CD8-positive, alpha-beta memory T cell (primary cell): ENCODE measurements at regions not wholly inside any gene's neighbourhood (a gene's known extent, or its start where the extent isn't known, plus 50 kb on each side); places are given as distances from the start of the nearest gene placed in this dataset.

Experiments used
- CTCF ChIA-PET: fragments of 350-600 bp; sonication (Branson Sonifier 250); formaldehyde crosslinking; loops from one replicate; lab custom pipeline; 2021; ENCODE audit warnings: antibody characterized with exemption; lab: Charles Lee
- POLR2A ChIA-PET: fragments of 350-600 bp; sonication (Branson Sonifier 250); formaldehyde crosslinking; loops from one replicate; lab custom pipeline; 2021; ENCODE audit warnings: antibody characterized with exemption; lab: Charles Lee
- DNase-seq, 5 donors: peaks; one replicate each; pipeline versions ENCODE4 v3.0.0 to v3.0.0-alpha.2; 2020 to 2022; ENCODE audit warnings: mixed read lengths in 1 of 5
- H3K27ac ChIP-seq: one replicate; pipeline ENCODE4 v1.7.0; 2013; ENCODE audit warnings: low read depth, mild to moderate bottlenecking, low read length, moderate library complexity
- H3K27me3 ChIP-seq: 2 replicates; pipeline ENCODE4 v1.7.0; 2013; ENCODE audit warnings: low read length, mild to moderate bottlenecking; ENCODE audit not compliant: insufficient read depth, poor library complexity, severe bottlenecking
- H3K36me3 ChIP-seq: 2 replicates; pipeline ENCODE4 v1.7.0; 2013; ENCODE audit warnings: mild to moderate bottlenecking, low read length, moderate library complexity; ENCODE audit not compliant: insufficient read depth
- H3K4me1 ChIP-seq: 2 replicates; pipeline ENCODE4 v1.7.0; 2013; ENCODE audit warnings: mild to moderate bottlenecking, low read length, moderate library complexity; ENCODE audit not compliant: insufficient read depth
- H3K4me3 ChIP-seq: 2 replicates; pipeline ENCODE4 v1.7.0; 2013; ENCODE audit warnings: mild to moderate bottlenecking, low read length
- H3K9me3 ChIP-seq: 2 replicates; pipeline ENCODE4 v1.7.0; 2013; ENCODE audit warnings: mild to moderate bottlenecking, low read length
- H3K27ac Mint-ChIP-seq, 8 donors: one replicate each; pipeline ENCODE4 v1.8.0; 2020 to 2021; ENCODE audit warnings: mixed read lengths in 8 of 8, mild to moderate bottlenecking in 6 of 8, inconsistent platforms in 3 of 8, moderate library complexity in 3 of 8
- H3K27me3 Mint-ChIP-seq, 2 donors: one replicate each; pipeline ENCODE4 v1.8.0; 2020 to 2021; ENCODE audit warnings: mixed read lengths in 2 of 2, mild to moderate bottlenecking in 1 of 2, moderate library complexity in 1 of 2
- H3K36me3 Mint-ChIP-seq, 3 donors: one replicate each; pipeline ENCODE4 v1.8.0; 2020 to 2021; ENCODE audit warnings: mixed read lengths in 3 of 3, inconsistent platforms in 1 of 3, mild to moderate bottlenecking in 1 of 3
- H3K4me1 Mint-ChIP-seq, 3 donors: one replicate each; pipeline ENCODE4 v1.8.0; 2020 to 2021; ENCODE audit warnings: mixed read lengths in 3 of 3, inconsistent platforms in 1 of 3, mild to moderate bottlenecking in 1 of 3
- H3K4me3 Mint-ChIP-seq, 7 donors: one replicate each; pipeline ENCODE4 v1.8.0; 2020 to 2021; ENCODE audit warnings: mixed read lengths in 7 of 7, mild to moderate bottlenecking in 6 of 7, moderate library complexity in 4 of 7, inconsistent platforms in 2 of 7
- H3K9me3 Mint-ChIP-seq, 5 donors: one replicate each; pipeline ENCODE4 v1.8.0; 2020 to 2022; ENCODE audit warnings: mixed read lengths in 5 of 5, mild to moderate bottlenecking in 3 of 5, moderate library complexity in 2 of 5, inconsistent platforms in 1 of 5

- ChIA-PET POLR2A (no interaction called here), CTCF (no interaction called here)
- H3K36me3 ChIP-seq: no peaks in the 10 kb centered on the region
- no peaks in the 10 kb centered on the region for H3K27me3 ChIP-seq
- Mint-ChIP-seq H3K27me3 (no peaks in the 10 kb centered on the region), H3K4me1 (no peaks in the 10 kb centered on the region), H3K36me3 (no peaks in the 10 kb centered on the region), H3K27ac (no peak overlapping the region), H3K4me3 (no peak overlapping the region), H3K9me3 (peaks cover 0 to 7% (median 2%) of the 10 kb centered on the region in 5 donors)
- no peaks in the 10 kb centered on the region for H3K9me3 ChIP-seq
- no peaks in the 10 kb centered on the region for H3K4me1 ChIP-seq
- H3K27ac ChIP-seq: no peak overlapping the region
- no peak overlapping the region for H3K4me3 ChIP-seq
- no peak for DNase-seq
Measured at GRCh38 chr13:82370316-82370715, 1512.0 kb downstream of the SLITRK1 start.

DNA sequence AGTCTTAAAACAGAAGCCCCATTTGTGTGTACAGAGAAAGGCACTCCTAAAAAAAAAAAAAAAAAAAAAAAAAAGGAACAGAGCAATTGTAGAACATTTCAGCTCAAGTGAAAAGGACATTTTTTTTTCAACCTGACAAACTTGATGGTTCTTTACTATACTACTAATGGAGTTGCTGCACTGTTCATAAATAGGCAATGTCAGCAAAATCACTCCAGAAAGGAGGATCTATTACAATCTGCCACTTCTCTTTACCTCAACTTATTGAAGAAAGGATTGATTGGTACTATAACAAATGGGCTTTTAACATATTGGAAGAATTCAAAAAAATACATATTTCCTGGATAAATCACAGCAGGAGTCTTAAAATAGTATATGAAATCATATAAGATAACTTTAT is 1517.7 kb downstream of the SLITRK1 start:
- Mint-ChIP-seq H3K36me3 (no peaks in the 10 kb centered on the region), H3K27me3 (no peaks in the 10 kb centered on the region), H3K4me3 (no peak overlapping the region), H3K9me3 (peaks cover 0 to 6% (median 0%) of the 10 kb centered on the region in 5 donors), H3K4me1 (no peaks in the 10 kb centered on the region), H3K27ac (no peak overlapping the region)
- Histone ChIP-seq H3K4me3 (no peak overlapping the region), H3K36me3 (no peaks in the 10 kb centered on the region), H3K27me3 (no peaks in the 10 kb centered on the region), H3K9me3 (no peaks in the 10 kb centered on the region), H3K4me1 (no peaks in the 10 kb centered on the region), H3K27ac (no peak overlapping the region)
- DNase-seq: no peak
- ChIA-PET CTCF (no interaction called here), POLR2A (no interaction called here)

- H3K9me3 Mint-ChIP-seq: peaks cover 0 to 30% (median 3%) of the 10 kb centered on the region in 5 donors
- no peaks in the 10 kb centered on the region for H3K36me3 Mint-ChIP-seq
- Histone ChIP-seq H3K27ac (no peak overlapping the region), H3K4me1 (no peaks in the 10 kb centered on the region), H3K4me3 (no peak overlapping the region), H3K36me3 (no peaks in the 10 kb centered on the region), H3K9me3 (no peaks in the 10 kb centered on the region), H3K27me3 (no peaks in the 10 kb centered on the region)
- POLR2A ChIA-PET: no interaction called here
- no peak for DNase-seq
- CTCF ChIA-PET: no interaction called here
- H3K4me1 Mint-ChIP-seq: no peaks in the 10 kb centered on the region
- H3K27me3 Mint-ChIP-seq: no peaks in the 10 kb centered on the region
- H3K27ac Mint-ChIP-seq: no peak overlapping the region
- H3K4me3 Mint-ChIP-seq: no peak overlapping the region
Measured at GRCh38 chr13:82358284-82358683, 1524.0 kb downstream of the SLITRK1 start.

GRCh38 chr13:82356667-82357410 is 1525.4 kb downstream of the SLITRK1 start:
- Histone ChIP-seq H3K27me3 (no peaks in the 10 kb centered on the region), H3K27ac (no peak overlapping the region), H3K4me3 (no peak overlapping the region), H3K9me3 (no peaks in the 10 kb centered on the region), H3K36me3 (no peaks in the 10 kb centered on the region), H3K4me1 (no peaks in the 10 kb centered on the region)
- Mint-ChIP-seq H3K36me3 (no peaks in the 10 kb centered on the region), H3K27ac (no peak overlapping the region), H3K27me3 (no peaks in the 10 kb centered on the region), H3K9me3 (peaks cover 0 to 34% (median 3%) of the 10 kb centered on the region in 5 donors), H3K4me3 (no peak overlapping the region), H3K4me1 (no peaks in the 10 kb centered on the region)
- POLR2A ChIA-PET: no interaction called here
- CTCF ChIA-PET: no interaction called here
- DNase-seq: no peak

GRCh38 chr13:82344867-82345266 is 1537.4 kb downstream of the SLITRK1 start:
- no peaks in the 10 kb centered on the region for H3K4me1 Mint-ChIP-seq
- no peak overlapping the region for H3K27ac Mint-ChIP-seq
- POLR2A ChIA-PET: no interaction called here
- H3K4me3 Mint-ChIP-seq: no peak overlapping the region
- no peak overlapping the region for H3K4me3 ChIP-seq
- no peaks in the 10 kb centered on the region for H3K36me3 Mint-ChIP-seq
- H3K27me3 ChIP-seq: no peaks in the 10 kb centered on the region
- no peaks in the 10 kb centered on the region for H3K27me3 Mint-ChIP-seq
- H3K9me3 Mint-ChIP-seq: peaks cover 0 to 25% (median 3%) of the 10 kb centered on the region in 5 donors
- H3K27ac ChIP-seq: no peak overlapping the region
- H3K4me1 ChIP-seq: no peaks in the 10 kb centered on the region
- no peaks in the 10 kb centered on the region for H3K36me3 ChIP-seq
- DNase-seq: no peak
- CTCF ChIA-PET: no interaction called here
- H3K9me3 ChIP-seq: no peaks in the 10 kb centered on the region

GRCh38 chr13:82341116-82341515 is 1541.2 kb downstream of the SLITRK1 start:
- Histone ChIP-seq H3K36me3 (no peaks in the 10 kb centered on the region), H3K4me3 (no peak overlapping the region), H3K27me3 (no peaks in the 10 kb centered on the region), H3K4me1 (no peaks in the 10 kb centered on the region), H3K9me3 (no peaks in the 10 kb centered on the region), H3K27ac (no peak overlapping the region)
- Mint-ChIP-seq H3K27ac (no peak overlapping the region), H3K4me1 (no peaks in the 10 kb centered on the region), H3K27me3 (no peaks in the 10 kb centered on the region), H3K4me3 (no peak overlapping the region), H3K36me3 (no peaks in the 10 kb centered on the region), H3K9me3 (peaks cover 0 to 25% (median 8%) of the 10 kb centered on the region in 5 donors)
- ChIA-PET POLR2A (no interaction called here), CTCF (no interaction called here)
- DNase-seq: no peak

DNA sequence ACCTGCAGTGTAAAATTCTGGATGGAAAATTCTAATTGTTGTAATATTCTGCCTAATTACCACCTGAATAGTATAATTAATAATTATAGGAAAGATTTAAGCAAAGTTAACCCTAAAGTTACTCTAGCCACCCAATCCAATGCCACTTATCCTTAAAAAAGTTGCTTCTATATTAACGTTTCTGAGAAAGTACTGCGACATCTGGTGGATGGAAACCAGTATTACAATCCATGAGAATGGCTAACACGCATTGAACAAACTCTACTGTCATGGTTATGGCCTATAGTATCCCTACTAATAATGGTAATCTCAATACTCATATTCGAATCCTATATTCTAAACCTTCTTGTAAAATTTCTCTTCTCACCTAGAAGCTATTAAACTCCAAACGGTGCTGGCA is 1551.8 kb downstream of the SLITRK1 start:
- Mint-ChIP-seq H3K4me3 (no peak overlapping the region), H3K27me3 (peaks cover 0 to 2% of the 10 kb centered on the region in 2 donors), H3K4me1 (no peaks in the 10 kb centered on the region), H3K27ac (no peak overlapping the region), H3K9me3 (peaks cover 0 to 8% (median 0%) of the 10 kb centered on the region in 5 donors), H3K36me3 (no peaks in the 10 kb centered on the region)
- CTCF ChIA-PET: no interaction called here
- Histone ChIP-seq H3K36me3 (no peaks in the 10 kb centered on the region), H3K27ac (no peak overlapping the region), H3K4me3 (no peak overlapping the region), H3K4me1 (no peaks in the 10 kb centered on the region), H3K27me3 (no peaks in the 10 kb centered on the region), H3K9me3 (no peaks in the 10 kb centered on the region)
- DNase-seq: no peak
- POLR2A ChIA-PET: no interaction called here

DNA sequence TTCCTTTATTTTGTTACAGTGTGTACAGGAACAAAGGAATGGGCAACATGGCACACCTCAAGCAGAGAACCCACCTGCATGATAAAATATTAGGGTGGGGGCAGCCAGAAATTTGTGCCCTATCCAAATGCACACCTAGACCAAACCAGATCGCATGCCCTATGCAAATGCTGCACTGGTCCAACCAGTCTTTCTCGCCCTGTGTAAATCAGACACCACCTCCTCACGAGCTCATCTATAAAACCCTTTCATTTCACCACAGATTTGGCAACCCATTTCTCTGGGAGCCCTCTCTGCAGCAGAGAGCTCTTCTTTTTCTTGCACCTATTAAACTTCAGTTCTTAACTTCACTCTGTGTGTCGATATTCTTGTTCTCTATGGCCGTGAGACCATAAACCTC is 1559.2 kb downstream of the SLITRK1 start:
- Histone ChIP-seq H3K4me1 (no peaks in the 10 kb centered on the region), H3K4me3 (no peak overlapping the region), H3K36me3 (no peaks in the 10 kb centered on the region), H3K9me3 (no peaks in the 10 kb centered on the region), H3K27ac (no peak overlapping the region), H3K27me3 (no peaks in the 10 kb centered on the region)
- no peak overlapping the region for H3K27ac Mint-ChIP-seq
- POLR2A ChIA-PET: no interaction called here
- H3K36me3 Mint-ChIP-seq: no peaks in the 10 kb centered on the region
- CTCF ChIA-PET: no interaction called here
- no peak for DNase-seq
- H3K4me1 Mint-ChIP-seq: no peaks in the 10 kb centered on the region
- peaks cover 0 to 2% of the 10 kb centered on the region in 2 donors for H3K27me3 Mint-ChIP-seq
- no peak overlapping the region for H3K4me3 Mint-ChIP-seq
- H3K9me3 Mint-ChIP-seq: peaks cover 0 to 26% (median 7%) of the 10 kb centered on the region in 5 donors
